Transverse colon (tissue), 4 donors: ENCODE measurements at regions not wholly inside any gene's neighbourhood (a gene's known extent, or its start where the extent isn't known, plus 50 kb on each side); places are given as distances from the start of the nearest gene placed in this dataset.

ENCODE experiments used
- DNase-seq: peaks from one replicate; pipeline ENCODE4 v3.0.0-alpha.2; 2019
- H3K27ac ChIP-seq, 4 donors: fragments of 200-600 bp; sonication (generic); 2 replicates each; pipeline ENCODE4 v1.5.1; 2016 to 2018; ENCODE audit warnings: inconsistent platforms in 4 of 4
- H3K27me3 ChIP-seq: fragments of 200-600 bp; sonication (generic); 2 replicates; pipeline ENCODE4 v1.5.1; 2017; ENCODE audit warnings: inconsistent platforms
- H3K36me3 ChIP-seq, 4 donors: fragments of 200-600 bp; sonication (generic); 2 replicates each; pipeline ENCODE4 v1.5.1; 2017 to 2019; ENCODE audit warnings: inconsistent platforms in 4 of 4
- H3K4me1 ChIP-seq, 4 donors: fragments of 200-600 bp; sonication (generic); 2 replicates each; pipeline ENCODE4 v1.5.1; 2017 to 2020; ENCODE audit warnings: inconsistent platforms in 4 of 4
- H3K4me3 ChIP-seq, 4 donors: fragments of 200-600 bp; sonication (generic); 1 replicate in 1 of 4; 2 replicates in 3 of 4; pipeline versions ENCODE4 v1.5.1 to v1.6.1; 2017 to 2019; ENCODE audit warnings: inconsistent platforms in 4 of 4
- H3K9me3 ChIP-seq, 2 donors: fragments of 200-600 bp; sonication (generic); 2 replicates each; pipeline ENCODE4 v1.5.1; 2017 to 2019; ENCODE audit warnings: inconsistent platforms in 2 of 2
- CTCF ChIP-seq, 5 experiments: fragments of 200-600 bp in 3 of 5; fragments of 450-650 bp in 2 of 5; sonication (generic) in 3 of 5; IDR thresholded peaks; 1 replicate in 2 of 5; 2 replicates in 3 of 5; pipeline ENCODE4 v1.5.1; 2016 to 2017; ENCODE audit warnings: antibody characterized with exemption in 5 of 5, inconsistent platforms in 3 of 5, mild to moderate bottlenecking in 2 of 5, moderate library complexity in 1 of 5
- EP300 ChIP-seq: sonication (generic); formaldehyde crosslinking; IDR thresholded peaks from one replicate; pipeline ENCODE4 v1.6.1; 2017; ENCODE audit warnings: antibody characterized with exemption, low read depth
- POLR2A ChIP-seq: fragments of 450-650 bp; IDR thresholded peaks from one replicate; pipeline ENCODE4 v1.6.1; 2016; ENCODE audit warnings: antibody characterized with exemption, mild to moderate bottlenecking, moderate library complexity
- POLR2AphosphoS5 ChIP-seq, 3 donors: sonication (generic); formaldehyde crosslinking; IDR thresholded peaks; one replicate each; pipeline ENCODE4 v1.6.1; 2016; ENCODE audit warnings: antibody characterized with exemption in 3 of 3
- WGBS, 2 donors: methylation state at CpG; one replicate each; pipeline ENCODE4 v1.1.5; 2018; ENCODE audit warnings: low coverage in 1 of 2; 5-methylcytosine and 5-hydroxymethylcytosine counted together
- in situ Hi-C, 4 donors: fragments of 200-750 bp; cut with MboI; loops; one replicate each; pipeline versions ENCODE4 v1.15.0 to v1.15.1; 2017; ENCODE audit warnings: low sequenced_read_pairs in 3 of 4, low pct_ligation_motif_present in 1 of 4, low pct_unique_long_range_greater_than_20kb in 1 of 4
- intact Hi-C: fragments of 100-400 bp; cut with DNase I; formaldehyde crosslinking; loops from one replicate; pipeline ENCODE4 v1.15.1; 2023; ENCODE audit warnings: low total_unique reads

DNA sequence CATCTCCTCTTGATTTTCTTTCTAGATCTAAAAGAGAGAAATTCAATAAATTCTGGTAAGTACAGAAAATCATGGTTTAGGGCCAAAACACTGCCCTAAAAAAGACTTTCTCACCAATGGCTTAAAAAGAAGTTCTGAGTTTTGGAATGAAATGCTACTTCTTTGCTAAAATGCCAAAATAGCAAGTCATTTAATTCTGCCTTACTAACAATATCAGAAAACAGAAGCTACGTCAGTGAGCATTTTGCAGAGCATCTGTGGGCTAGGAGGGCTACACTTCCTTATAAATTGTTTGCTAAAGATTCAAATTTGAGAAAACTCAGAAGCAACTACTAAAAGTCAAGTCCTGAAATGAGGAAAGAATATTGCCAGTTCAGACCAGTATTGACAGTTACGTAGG is 560.8 kb upstream of the CELF2 start:
- H3K4me3 ChIP-seq: no peak overlapping the region
- H3K27ac ChIP-seq: no peak overlapping the region
- H3K9me3 ChIP-seq: no peaks in the 10 kb centered on the region
- DNase-seq: no peak
- H3K36me3 ChIP-seq: no peaks in the 10 kb centered on the region
- H3K27me3 ChIP-seq: no peaks in the 10 kb centered on the region
- in situ Hi-C loops (no loop called here), intact Hi-C loops (no loop called here)
- TF ChIP-seq EP300 (no peak), POLR2A (no peak), POLR2AphosphoS5 (IDR thresholded peaks at IDR 0.05) (no peak), CTCF (IDR thresholded peaks at IDR 0.05) (no peak)
- 70 to 81% methylated on average over 1 to 2 of the region's 2 CpGs for WGBS, 2 donors
- H3K4me1 ChIP-seq: no peaks in the 10 kb centered on the region

- Histone ChIP-seq H3K4me3 (no peak overlapping the region), H3K27ac (no peak overlapping the region), H3K27me3 (no peaks in the 10 kb centered on the region), H3K4me1 (no peaks in the 10 kb centered on the region), H3K9me3 (no peaks in the 10 kb centered on the region), H3K36me3 (no peaks in the 10 kb centered on the region)
- TF ChIP-seq POLR2A: no peak
- TF ChIP-seq EP300: no peak
- no peak for TF ChIP-seq CTCF (IDR thresholded peaks at IDR 0.05)
- in situ Hi-C loops: no loop called here
- intact Hi-C loops: no loop called here
- no peak for DNase-seq
- 58 to 73% methylated on average over 1 of the region's 1 CpG for WGBS, 2 donors
Measured at GRCh38 chr10:10460451-10460850, 557.2 kb upstream of the CELF2 start.

- no peak for DNase-seq
- in situ Hi-C loops: no loop called here
- no peak overlapping the region for H3K27ac ChIP-seq
- TF ChIP-seq CTCF (IDR thresholded peaks at IDR 0.05) (no peak), EP300 (no peak), POLR2A (no peak), POLR2AphosphoS5 (IDR thresholded peaks at IDR 0.05) (no peak)
- H3K9me3 ChIP-seq: no peaks in the 10 kb centered on the region
- H3K4me3 ChIP-seq: no peak overlapping the region
- intact Hi-C loops: no loop called here
- 35 to 53% methylated on average over 14 to 16 of the region's 16 CpGs for WGBS, 2 donors
- no peaks in the 10 kb centered on the region for H3K4me1 ChIP-seq
- no peaks in the 10 kb centered on the region for H3K27me3 ChIP-seq
- no peaks in the 10 kb centered on the region for H3K36me3 ChIP-seq
Measured at GRCh38 chr10:10462151-10462941, 555.3 kb upstream of the CELF2 start.

GRCh38 chr10:10471758-10472157 is 545.9 kb upstream of the CELF2 start:
- intact Hi-C loops: no loop called here
- Histone ChIP-seq H3K4me1 (no peaks in the 10 kb centered on the region), H3K27me3 (no peaks in the 10 kb centered on the region), H3K4me3 (no peak overlapping the region), H3K36me3 (no peaks in the 10 kb centered on the region), H3K27ac (no peak overlapping the region), H3K9me3 (peaks cover 0 to 9% of the 10 kb centered on the region in 2 donors)
- in situ Hi-C loops: no loop called here
- 71% methylated on average over 1 of the region's 1 CpG; no CpG with 5 or more reads in 1 of the 2 donors for WGBS, 2 donors
- no peak for DNase-seq
- no peak for TF ChIP-seq POLR2A

DNA sequence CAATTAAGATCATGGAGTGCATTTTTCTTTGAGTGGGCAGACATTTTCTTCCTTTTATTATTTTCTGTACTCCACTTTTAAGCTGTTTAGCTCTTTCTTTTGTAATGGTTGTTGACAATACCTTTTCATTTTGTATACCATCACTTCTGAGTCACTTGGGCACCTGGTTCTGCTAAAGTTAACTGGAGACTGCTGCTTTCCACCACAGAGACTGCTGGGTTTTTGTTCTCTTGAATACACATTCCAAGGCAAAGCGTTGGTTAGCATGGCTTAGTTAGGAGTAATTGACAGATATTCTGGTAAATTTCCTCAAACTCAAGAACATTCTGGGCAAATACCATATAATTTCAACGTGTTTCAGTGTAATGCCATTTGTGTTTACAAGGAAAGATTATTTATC is 541.9 kb upstream of the CELF2 start:
- 25 to 47% methylated on average over 2 of the region's 2 CpGs for WGBS, 2 donors
- intact Hi-C loops: no loop called here
- in situ Hi-C loops: no loop called here
- no peak for DNase-seq
- Histone ChIP-seq H3K27ac (no peak overlapping the region), H3K27me3 (no peaks in the 10 kb centered on the region), H3K9me3 (peaks cover 0 to 9% of the 10 kb centered on the region in 2 donors), H3K36me3 (no peaks in the 10 kb centered on the region), H3K4me3 (no peak overlapping the region), H3K4me1 (no peaks in the 10 kb centered on the region)
- TF ChIP-seq CTCF (IDR thresholded peaks at IDR 0.05): no peak
- TF ChIP-seq POLR2A: no peak
- TF ChIP-seq POLR2AphosphoS5 (IDR thresholded peaks at IDR 0.05): no peak
